ENCODE measurements at regions not wholly inside any gene's neighbourhood (a gene's known extent, or its start where the extent isn't known, plus 50 kb on each side); places are given as distances from the start of the nearest gene placed in this dataset.
"Not testable (repeated sequence)": the region's sequence is repeated elsewhere in the genome, so short reads cannot be mapped to it uniquely, and the experiment has no call there.

GRCh38 chr10:59975918-59976317, 69.6 kb upstream of the CCDC6 start:
- H3K27me3 ChIP-seq (replicated peaks); H3K27ac ChIP-seq; in situ Hi-C loops (cut with HindIII; ENCODE audit: low pct_ligation_motif_present, low sequenced_read_pairs): not testable (repeated sequence)

GRCh38 chr10:59971915-59972314, 65.6 kb upstream of the CCDC6 start:
- Histone ChIP-seq H3K4me3 (ENCODE audit: low read depth, low read length) (no peak overlapping the region), H3K27me3 (replicated peaks) (no peaks in the 10 kb centered on the region), H3K36me3 (replicated peaks) (no peaks in the 10 kb centered on the region), H3K27ac (no peak overlapping the region)
- DNase-seq: peak; percentile 32
- TF ChIP-seq CTCF (IDR thresholded peaks at IDR 0.05; ENCODE audit: low read depth, low read length, missing control alignments): no peak
- in situ Hi-C loops (cut with HindIII; ENCODE audit: low pct_ligation_motif_present, low sequenced_read_pairs): no loop called here

More at GRCh38 chr10:59975918-59976317, 69.6 kb upstream of the CCDC6 start:
- not testable (repeated sequence) for H3K36me3 ChIP-seq (replicated peaks); DNase-seq; H3K4me3 ChIP-seq (ENCODE audit: low read depth, low read length)

GRCh38 chr10:59970396-59971368, 64.3 kb upstream of the CCDC6 start:
- Histone ChIP-seq H3K36me3 (replicated peaks) (no peaks in the 10 kb centered on the region), H3K27me3 (replicated peaks) (no peaks in the 10 kb centered on the region), H3K27ac (no peak overlapping the region), H3K4me3 (ENCODE audit: low read depth, low read length) (no peak overlapping the region)
- in situ Hi-C loops (cut with HindIII; ENCODE audit: low pct_ligation_motif_present, low sequenced_read_pairs): no loop called here
- TF ChIP-seq CTCF (IDR thresholded peaks at IDR 0.05; ENCODE audit: low read depth, low read length, missing control alignments): no peak
- no peak for DNase-seq

- H3K4me3 ChIP-seq (ENCODE audit: low read depth, low read length): no peak overlapping the region
- TF ChIP-seq CTCF (IDR thresholded peaks at IDR 0.05; ENCODE audit: low read depth, low read length, missing control alignments): no peak
- no peaks in the 10 kb centered on the region for H3K27me3 ChIP-seq (replicated peaks)
- no peaks in the 10 kb centered on the region for H3K36me3 ChIP-seq (replicated peaks)
- in situ Hi-C loops (cut with HindIII; ENCODE audit: low pct_ligation_motif_present, low sequenced_read_pairs): no loop called here
- H3K27ac ChIP-seq: no peak overlapping the region
- no peak for DNase-seq
Measured at GRCh38 chr10:59968705-59969104, 62.3 kb upstream of the CCDC6 start.

GRCh38 chr10:59967079-59967478, 60.7 kb upstream of the CCDC6 start:
- H3K4me3 ChIP-seq (ENCODE audit: low read depth, low read length): no peak overlapping the region
- in situ Hi-C loops (cut with HindIII; ENCODE audit: low pct_ligation_motif_present, low sequenced_read_pairs): no loop called here
- no peaks in the 10 kb centered on the region for H3K27me3 ChIP-seq (replicated peaks)
- H3K36me3 ChIP-seq (replicated peaks): no peaks in the 10 kb centered on the region
- no peak for TF ChIP-seq CTCF (IDR thresholded peaks at IDR 0.05; ENCODE audit: low read depth, low read length, missing control alignments)
- DNase-seq: no peak
- H3K27ac ChIP-seq: no peak overlapping the region

- no peak for TF ChIP-seq CTCF (IDR thresholded peaks at IDR 0.05; ENCODE audit: low read depth, low read length, missing control alignments)
- in situ Hi-C loops (cut with HindIII; ENCODE audit: low pct_ligation_motif_present, low sequenced_read_pairs): no loop called here
- H3K27ac ChIP-seq: no peak overlapping the region
- H3K27me3 ChIP-seq (replicated peaks): no peaks in the 10 kb centered on the region
- H3K36me3 ChIP-seq (replicated peaks): no peaks in the 10 kb centered on the region
- no peak for DNase-seq
- H3K4me3 ChIP-seq (ENCODE audit: low read depth, low read length): no peak overlapping the region
Measured at GRCh38 chr10:59965899-59966650, 59.7 kb upstream of the CCDC6 start.

Data from brain microvascular endothelial cell (primary cell).